HEK293T (cell line): ENCODE measurements at regions not wholly inside any gene's neighbourhood (a gene's known extent, or its start where the extent isn't known, plus 50 kb on each side); places are given as distances from the start of the nearest gene placed in this dataset.

Experiments
- BHLHE40 ChIP-seq: fragments of 450-650 bp; IDR thresholded peaks from 2 replicates; pipeline ENCODE4 v1.6.1; 2016; ENCODE audit warnings: mild to moderate bottlenecking, moderate library complexity, borderline replicate concordance
- ELF4 ChIP-seq: fragments of 450-650 bp; IDR thresholded peaks from 2 replicates; pipeline ENCODE4 v1.6.1; 2017; ENCODE audit warnings: antibody characterized with exemption
- FOXK2 ChIP-seq: fragments of 450-650 bp; IDR thresholded peaks from 2 replicates; pipeline ENCODE4 v1.6.1; 2016; ENCODE audit warnings: mild to moderate bottlenecking
- LEF1 ChIP-seq: fragments of 450-650 bp; IDR thresholded peaks from 2 replicates; pipeline ENCODE4 v1.6.1; 2017; ENCODE audit warnings: mild to moderate bottlenecking, borderline replicate concordance
- SP1 ChIP-seq: fragments of 450-650 bp; IDR thresholded peaks from 2 replicates; pipeline ENCODE4 v1.6.1; 2017
- SUZ12 ChIP-seq: fragments of 450-650 bp; IDR thresholded peaks from 2 replicates; pipeline ENCODE4 v1.6.1; 2016; ENCODE audit warnings: mild to moderate bottlenecking
- TARDBP ChIP-seq: fragments of 450-650 bp; IDR thresholded peaks from 2 replicates; pipeline ENCODE4 v1.6.1; 2016
- ZNF384 ChIP-seq: fragments of 450-650 bp; IDR thresholded peaks from 2 replicates; pipeline ENCODE4 v1.6.1; 2016

DNA sequence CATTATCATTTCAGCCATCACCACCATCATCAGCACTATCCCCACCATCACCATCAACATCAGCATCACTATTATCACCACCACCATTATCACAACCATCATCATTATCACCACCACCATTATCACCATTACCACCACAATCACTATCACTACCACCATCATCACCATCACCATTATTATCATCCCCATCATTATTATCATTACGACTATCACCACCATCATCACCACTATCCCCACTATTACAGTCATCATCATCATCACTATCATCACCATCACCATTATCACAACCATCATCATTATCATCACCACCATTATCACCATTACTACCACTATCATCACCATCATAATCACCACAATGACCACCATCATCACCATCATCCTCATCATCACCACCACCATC, 50.4 kb upstream of the CMKLR1 start:
- TF ChIP-seq ELF4 (no peak), ZNF384 (no peak), TARDBP (peak; percentile 43; the same call in 1 of the 2 replicates), LEF1 (no peak), SUZ12 (no peak), SP1 (no peak), BHLHE40 (no peak), FOXK2 (no peak)
